HG03378 (cell line): ENCODE measurements at regions not wholly inside any gene's neighbourhood (a gene's known extent, or its start where the extent isn't known, plus 50 kb on each side); places are given as distances from the start of the nearest gene placed in this dataset.

Source experiments
- ATAC-seq: cut with Tn5 transposase; IDR thresholded peaks from one replicate; pipeline ENCODE4 v1.9.1; 2021; ENCODE audit warnings: mild to moderate bottlenecking, moderate library complexity; ENCODE audit not compliant: unreplicated experiment

DNA sequence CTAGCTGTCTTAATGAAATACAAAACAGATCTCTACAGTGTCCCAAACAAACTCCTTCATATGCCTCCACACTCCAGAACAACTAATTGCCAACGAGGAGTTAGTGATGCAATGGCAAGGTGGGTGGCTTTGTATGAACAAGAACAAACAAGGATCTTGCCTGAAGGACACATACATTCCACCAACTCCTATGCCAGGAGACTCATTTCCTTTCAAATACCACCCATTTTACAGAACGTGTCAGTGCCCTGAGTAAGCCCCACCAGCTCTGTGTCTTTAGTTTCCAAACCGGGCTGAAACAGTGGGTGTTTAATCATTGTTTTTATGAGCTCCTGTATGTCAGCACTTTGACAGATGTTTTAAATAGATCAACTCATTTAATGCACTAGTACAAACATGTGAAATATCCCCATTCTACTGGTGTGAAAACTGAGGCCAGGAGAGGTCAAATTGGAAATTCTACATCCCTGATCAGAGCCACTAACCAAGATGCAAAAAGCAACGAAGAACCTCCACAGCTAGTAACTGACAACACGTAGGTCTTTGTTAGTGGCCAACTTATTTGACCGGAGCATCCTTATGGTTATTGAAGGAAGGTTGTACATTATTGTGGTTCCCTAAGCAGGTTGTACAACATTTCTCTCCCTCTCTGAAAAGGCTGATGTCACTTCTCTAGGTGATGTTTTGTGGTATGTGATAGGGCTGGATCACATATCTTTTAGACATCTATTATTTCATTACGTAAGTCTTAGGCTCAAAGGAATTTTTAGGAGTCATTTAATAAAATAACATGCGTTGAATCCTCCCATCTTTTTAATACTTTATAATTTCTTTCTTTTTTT is 534.9 kb upstream of the TNP1 start:
- no peak for ATAC-seq

DNA sequence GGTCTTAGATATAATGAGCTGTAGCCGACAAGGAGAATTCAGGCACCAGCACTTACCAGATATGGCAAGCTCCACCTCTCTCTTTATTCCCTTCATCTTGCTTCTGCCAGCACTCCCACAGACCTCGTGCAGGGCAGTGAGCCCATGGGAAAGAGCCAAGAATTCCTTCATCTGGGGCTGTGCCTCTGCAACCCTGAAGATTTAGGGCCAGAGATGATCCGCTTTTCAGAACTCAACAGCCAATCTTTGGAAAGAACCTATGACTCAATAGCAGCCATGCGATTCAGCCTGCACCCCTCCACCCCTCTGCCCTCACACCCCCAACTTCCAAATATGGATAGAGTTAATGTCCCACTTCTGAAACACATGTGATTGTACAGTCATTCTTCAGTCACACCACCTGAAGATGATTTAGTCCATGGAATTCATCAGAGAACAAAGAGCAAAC is 533.7 kb upstream of the TNP1 start:
- ATAC-seq: no peak

DNA sequence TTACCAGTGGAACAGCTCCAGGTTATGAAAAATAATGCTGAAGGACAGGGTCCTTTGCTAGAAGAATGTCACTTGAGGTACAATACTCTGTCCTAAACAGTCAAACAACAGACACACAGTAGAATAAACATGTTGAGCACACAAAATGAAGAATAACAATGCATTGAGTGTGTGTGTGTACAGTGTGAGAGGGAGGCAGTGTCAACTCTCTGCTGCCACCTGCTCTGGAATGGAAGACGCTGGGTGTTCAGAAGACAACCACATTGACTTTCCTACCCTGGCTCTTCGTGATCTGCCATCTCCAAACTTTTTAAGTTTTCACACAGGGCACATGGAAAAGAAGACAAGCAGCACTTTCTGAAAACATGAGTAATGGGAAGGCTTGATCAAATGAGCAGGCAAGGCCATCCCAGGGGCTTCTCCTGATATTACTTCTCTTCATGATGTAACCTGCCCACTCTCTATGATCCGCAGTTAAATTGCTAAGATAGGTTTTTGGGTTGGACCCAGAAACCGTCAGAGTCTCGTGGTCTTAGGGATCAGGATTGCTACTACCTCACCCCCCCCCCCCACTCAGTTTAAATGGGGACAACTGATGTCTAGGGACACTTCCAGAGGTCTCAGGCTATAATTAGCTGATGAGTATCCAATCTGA is 533.2 kb upstream of the TNP1 start:
- no peak for ATAC-seq

DNA sequence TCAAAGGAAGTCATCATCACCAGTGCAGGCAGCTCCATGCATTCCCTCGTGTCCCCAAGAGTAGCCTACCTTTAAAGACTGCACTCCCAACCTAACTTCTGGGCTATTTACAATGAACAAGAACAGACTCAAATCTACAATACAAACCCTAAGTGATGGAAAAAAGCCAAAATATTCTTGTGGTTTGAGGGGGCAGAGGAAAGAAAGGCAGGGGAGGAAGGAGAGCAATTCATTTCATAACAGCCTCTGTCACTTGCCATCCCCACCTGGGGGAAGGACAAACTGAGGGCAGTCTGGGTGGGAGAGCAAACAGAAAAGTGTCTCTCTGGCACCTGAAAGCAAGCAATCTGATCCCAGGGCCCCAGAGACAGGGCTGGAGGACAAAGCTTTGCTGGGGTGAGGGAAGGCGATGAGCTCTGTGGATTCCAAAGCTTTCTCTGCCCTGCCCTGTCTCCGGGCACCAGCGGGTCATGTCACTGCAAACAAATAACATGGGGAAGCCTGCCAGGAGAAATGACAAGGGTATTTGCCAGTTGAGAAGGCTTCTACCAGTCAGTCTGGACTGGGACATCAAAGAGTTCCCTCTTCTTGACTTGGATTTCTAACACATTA is 528.0 kb upstream of the TNP1 start:
- no peak for ATAC-seq

DNA sequence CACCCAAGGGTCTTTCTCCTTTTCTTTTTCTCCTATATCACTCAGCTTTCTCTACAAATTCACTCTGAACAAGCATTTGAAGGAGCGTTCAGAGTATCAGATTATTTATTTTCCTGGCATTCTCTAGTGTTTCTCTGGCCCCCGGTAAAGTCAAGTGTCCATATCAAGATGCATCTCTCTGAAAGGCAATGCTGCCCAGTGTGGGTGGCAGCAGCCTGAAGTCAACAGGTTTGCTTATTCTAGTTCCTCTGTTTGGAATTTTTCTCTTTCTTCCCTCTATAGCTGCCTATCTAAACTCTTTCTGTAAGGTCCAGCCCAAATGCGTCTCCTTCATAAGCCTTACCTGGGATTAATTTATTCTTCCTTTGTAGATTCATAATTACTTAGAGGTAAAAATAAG is 526.2 kb upstream of the TNP1 start:
- no peak for ATAC-seq

DNA sequence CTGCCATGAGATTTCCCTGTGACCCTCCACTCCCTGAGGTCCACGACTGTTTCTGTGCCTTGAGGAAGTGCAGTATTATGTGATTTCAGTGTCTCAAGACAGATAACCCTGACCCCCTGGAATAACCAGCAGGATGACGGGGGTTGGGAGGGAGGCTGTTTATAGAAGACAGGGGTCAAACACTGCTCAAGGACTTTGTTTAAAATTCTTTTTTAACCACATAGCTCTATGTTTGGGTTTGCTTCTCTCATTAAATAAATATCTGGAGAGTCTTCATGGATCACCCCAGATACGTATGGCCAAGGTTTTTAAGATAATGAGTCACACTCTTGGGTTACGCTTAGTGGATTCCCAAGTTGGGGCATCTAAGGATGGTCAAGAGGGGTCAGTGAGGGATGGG is 523.8 kb upstream of the TNP1 start:
- no peak for ATAC-seq

DNA sequence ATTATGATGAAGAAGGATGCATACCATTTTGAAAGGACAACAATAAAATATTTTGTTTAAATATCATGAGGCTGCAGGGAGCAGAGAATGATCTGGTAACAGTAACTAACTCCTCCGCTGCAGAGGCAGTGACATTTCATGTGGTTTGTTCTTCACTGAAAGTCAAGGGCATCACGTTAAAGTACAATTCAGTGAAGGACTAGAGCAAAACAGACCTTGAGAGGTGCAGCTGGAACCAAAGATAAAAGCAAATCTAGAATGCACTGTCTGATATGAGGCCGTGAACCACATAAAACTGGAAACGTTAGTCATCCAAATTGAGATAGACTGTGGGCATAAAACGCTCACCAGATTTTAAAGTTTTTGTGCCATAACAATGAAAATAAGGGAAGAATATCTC is 522.9 kb upstream of the TNP1 start:
- no peak for ATAC-seq

DNA sequence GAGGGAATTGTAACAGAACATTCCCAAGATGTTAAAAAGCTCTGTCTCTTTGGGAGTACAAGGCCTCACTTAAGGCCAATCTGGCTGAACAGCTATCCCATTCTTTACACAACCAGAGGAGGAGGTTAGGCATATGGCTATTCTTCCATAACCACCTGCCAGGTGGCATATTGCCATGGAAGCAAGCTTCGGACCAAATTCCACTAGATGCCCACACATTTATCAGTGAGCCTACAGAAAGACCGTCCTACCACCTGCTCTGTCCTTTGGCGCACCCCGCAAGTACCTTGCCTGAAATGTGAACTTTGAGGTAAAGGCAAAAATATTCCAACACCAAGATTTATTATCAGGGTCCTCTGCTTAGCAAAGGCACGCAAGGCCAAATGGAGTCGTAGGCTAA is 519.9 kb upstream of the TNP1 start:
- ATAC-seq: no peak

DNA sequence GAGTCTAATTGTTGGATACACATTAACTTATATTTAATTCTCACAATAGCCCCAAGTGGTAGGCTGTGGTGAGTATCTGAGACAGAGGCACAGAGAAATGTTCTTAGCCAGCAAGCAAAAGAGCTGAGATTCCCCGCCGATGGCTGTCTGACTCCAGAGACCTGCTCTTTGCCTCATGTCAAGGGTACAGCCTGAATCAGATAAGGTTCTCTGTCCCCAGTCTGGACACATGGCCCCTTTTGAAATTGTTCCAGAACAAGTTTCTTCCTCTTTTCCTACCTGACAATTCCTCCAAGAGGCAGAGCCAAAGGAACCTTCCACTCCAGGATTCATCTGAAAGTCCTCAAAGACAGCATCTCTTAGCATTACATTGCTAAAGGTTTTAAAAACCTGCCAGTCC is 512.9 kb upstream of the TNP1 start:
- ATAC-seq: no peak

DNA sequence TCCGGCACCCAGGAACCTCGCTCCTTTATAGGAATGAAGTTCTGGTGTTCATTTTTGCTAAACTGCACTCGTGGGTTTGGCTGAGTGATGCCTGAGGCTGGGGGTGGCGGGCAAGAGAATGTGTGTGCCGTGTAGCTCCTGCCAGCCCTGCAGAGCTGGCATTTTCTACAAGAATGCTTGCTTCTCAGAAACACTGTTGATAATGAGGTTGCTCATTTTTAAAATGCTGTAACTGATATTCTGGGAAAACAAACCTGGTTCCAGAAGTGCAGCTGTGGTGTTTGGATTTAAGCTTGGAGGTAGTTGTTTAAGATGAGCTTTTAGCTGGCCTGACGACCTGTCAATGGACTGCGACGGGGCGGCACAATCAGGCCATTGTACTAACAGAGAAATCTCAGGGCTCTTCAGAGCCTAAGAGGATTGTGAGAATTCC is 511.9 kb upstream of the TNP1 start:
- no peak for ATAC-seq

DNA sequence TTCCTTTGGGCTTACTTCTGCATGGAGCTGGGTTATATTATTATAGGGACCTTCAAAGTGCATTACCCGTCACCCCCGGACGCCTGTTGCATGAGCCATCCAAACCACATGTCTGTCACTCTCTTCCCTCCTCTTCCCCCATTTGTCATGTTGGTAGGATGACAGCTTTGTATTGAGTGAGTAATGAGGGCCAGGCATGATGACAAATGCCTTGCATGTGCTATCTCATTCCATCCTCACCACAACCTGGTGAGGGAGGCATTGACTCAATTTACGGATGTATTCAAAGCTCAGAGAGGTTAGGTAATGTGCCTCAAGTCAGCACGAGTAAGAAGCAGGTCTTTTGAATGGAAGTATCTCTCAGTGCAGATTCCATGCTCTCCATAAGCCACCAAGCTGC is 510.5 kb upstream of the TNP1 start:
- ATAC-seq: no peak

DNA sequence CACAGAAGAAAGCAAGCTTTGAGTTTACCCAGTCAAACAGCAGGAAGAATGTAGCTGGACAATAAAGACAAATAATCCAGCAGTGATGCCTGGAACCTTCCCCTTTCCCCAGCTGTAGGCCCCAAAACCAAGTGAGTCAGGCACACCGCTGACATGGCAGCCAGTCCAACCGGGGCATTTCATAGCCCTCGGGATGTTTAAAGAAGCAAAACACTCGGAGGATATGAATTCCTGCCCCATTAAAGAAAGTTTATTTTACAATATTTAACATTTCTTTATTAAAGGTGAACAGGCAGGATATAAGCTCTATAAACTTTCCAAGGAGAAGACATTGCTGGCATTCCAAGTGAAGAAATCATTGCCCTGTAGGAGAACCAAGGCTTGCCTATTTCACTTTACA is 507.6 kb upstream of the TNP1 start:
- ATAC-seq: no peak

DNA sequence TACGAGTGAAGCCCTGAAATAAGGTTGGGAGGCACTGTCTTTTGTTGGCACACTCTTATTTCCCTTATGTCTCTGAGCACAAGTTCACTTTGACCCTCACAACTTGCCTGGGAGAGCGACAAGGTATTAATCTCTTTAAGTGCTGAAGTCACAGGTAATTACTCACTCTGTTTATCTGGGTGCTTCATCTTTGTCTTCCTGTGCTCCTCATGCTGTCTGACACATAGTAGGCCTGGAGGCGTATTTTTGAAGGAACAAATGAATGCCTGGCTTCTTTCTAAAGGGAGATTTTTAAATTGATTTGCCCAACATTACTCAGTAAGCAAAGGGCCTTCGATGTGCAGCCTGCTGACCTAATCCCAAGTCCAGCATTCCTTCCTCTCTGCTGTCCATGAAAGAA is 507.1 kb upstream of the TNP1 start:
- no peak for ATAC-seq

DNA sequence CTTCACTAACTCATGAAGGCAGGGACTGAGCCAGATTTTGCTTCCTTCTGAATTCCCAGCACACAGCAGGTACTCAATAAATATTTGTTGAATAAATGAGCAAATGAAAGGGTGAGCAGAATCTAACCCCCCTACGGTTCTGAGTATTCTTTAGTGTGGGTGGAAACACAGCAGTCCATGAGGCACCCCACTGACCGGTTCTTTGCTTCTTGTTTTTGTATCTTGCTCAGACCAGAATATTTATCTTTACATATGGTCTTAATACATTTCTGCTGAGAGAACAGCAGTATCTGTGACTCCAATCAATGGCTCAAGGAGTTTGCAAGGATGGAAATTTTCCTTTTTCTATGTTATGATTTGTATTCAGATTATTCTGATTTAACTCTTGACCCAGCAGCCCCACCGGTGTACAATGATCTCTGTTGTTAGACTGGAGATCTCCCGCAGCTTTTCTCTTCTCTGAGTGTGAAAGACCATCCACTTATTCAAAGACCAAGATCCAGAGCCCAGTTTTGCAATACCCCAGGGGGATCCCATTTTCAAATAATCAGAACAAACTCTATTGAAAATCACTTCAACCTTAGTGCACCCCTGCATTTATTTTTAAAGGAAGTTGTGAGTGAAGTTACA is 506.5 kb upstream of the TNP1 start:
- ATAC-seq: no peak

DNA sequence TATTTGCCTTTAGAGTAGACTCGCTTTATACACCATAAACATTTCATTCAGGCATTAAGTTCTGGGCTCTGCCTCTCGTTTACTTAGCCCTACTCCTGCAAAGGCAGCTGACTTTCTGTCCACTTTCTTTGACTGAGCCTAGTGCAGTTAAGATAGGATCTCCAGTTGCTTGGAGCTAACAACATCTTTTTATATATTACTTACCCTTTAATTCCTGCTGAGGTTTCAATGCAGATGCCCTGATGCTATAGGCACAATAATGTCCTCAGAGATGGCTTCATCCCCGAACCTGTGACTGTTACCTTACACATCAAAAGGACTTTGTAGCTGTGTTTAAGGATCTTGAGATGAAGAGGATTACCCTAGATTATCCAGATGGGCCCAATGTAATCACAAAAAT is 505.8 kb upstream of the TNP1 start:
- no peak for ATAC-seq

DNA sequence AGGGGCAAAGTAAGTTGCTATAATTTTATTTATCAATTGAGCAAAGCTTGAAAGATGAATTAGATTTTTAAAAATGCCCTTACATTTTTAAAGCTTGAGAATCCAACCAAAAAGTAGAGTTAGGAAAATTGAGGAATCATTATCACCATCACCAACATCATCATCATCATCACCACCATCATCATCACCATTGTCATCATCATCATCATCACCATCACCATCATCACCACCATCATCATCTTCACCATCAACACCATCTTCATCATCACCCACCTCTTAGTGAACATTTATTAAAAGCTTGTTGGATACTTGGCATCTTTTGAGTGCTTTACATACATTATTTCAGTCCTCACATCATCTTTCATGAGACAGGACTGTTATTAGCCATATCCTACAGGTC is 504.4 kb upstream of the TNP1 start:
- no peak for ATAC-seq

DNA sequence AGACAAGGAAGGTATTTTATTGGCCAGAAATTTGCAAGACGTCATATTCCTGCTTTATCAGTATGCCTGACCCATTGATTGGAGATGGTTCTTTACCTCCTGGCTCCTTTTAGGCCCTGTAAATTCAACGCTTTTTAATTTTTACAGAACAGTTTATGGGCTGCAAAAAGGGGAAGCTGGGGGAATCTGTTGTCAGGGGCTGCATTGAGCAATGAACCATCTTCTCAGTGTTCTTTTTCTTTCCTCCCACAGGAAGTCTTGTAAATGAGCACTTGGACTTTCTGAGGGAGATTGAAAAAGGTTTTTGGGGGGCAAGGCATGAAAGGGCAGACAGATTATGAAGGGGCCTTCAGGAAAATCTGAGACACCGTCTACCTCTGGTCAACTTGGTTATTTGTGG is 503.6 kb upstream of the TNP1 start:
- ATAC-seq: no peak

DNA sequence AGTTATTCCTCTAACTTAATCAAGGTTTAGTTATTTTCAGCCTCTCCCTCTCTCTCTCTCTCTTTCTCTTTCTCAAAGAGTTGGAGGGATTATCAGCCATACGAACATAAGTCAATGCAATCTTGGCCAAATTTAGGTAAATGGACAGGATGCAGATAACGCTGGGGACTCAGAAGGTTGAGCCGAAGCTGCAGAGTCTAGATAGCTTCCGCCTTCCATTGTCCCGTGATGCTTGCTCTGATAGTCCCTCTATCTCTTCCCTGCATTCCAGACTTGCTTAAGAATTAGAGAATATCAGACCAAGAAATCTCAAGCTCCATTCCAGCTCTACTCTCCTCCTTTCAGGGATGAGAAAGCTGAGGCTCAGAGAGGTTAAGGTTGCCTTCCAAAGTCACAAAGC is 502.8 kb upstream of the TNP1 start:
- no peak for ATAC-seq

DNA sequence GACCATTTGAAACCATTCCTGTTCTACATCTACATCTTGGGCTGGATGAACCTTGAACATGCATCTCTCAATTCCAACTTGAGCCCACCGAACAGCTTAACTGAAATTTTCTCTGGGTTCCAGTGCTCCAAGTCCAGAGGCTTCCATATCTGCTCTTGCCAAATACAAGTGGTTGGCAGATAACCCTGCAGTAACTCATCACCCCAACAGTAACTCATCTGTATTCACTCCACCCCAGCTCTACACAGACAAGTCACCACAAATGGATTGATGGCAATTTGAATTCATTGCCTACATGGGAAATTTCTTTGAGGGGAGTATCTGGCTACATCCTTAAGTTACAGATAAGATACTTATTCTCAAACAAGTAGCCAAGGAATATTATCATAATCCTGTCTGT is 502.4 kb upstream of the TNP1 start:
- ATAC-seq: no peak

DNA sequence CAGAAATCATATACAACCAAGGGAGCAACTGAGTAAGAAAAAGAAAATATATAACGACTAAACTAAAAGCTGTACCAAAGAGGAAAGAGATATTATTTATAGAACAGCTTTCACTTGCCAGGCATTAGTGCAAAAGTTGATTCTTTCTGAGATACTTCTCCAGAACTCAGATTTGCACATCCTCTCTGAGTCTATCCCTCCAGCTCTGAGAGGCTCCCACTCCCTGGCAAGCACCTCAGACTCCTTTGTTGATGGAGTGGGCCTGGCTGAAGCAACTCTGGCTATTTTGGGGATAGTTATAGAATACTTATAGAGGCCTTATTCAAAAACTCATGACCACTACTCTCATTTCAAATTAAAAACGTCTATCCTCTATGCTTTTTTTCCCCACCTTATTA is 501.6 kb upstream of the TNP1 start:
- no peak for ATAC-seq

DNA sequence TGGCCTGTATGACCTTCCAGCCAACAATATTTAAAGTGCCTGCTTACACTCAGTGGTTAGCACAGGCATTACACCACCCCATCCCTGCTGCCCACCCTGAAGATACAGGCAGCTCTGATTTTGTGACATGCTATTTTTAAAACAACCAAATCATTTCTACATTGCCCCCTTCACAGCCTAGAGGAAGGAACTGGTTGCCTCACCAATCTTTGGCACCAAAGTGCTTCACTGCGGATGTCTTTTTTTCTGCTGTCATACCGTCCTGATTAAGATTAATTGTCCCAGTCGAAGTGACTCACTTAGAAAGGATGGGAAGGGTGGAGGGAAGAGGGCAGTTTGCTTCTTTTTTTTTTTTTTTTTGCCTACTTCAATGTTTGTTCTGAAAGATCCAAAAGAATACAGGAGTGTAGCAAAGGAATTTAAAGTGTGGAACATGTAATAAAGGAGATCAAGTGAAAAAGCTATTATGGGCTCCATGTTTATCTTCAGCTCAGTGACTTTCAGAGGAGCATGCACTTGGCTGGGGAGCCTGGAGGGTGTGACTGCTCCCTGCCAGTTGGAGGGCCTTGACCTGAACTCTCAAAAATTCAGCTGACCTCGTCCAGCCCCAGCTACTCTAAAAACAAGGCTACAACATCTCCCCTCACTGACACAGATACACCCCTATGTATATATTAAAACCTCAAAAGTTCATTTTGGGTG is 501.1 kb upstream of the TNP1 start:
- no peak for ATAC-seq
